GM23338 (cell line): ENCODE measurements at regions not wholly inside any gene's neighbourhood (a gene's known extent, or its start where the extent isn't known, plus 50 kb on each side); places are given as distances from the start of the nearest gene placed in this dataset.

Experiments used
- ATAC-seq: fragments of 200-7000 bp; cut with Tn5 transposase; 3 replicates; pipeline ENCODE4 v1.9.1; 2020
- DNase-seq: peaks from one replicate; pipeline ENCODE4 v3.0.0-alpha.2; 2015; ENCODE audit warnings: low spot score
- H2AFZ ChIP-seq: fragments of 200-600 bp; sonication (generic); 2 replicates; pipeline ENCODE4 v1.8.0; 2016; ENCODE audit warnings: antibody characterized with exemption, mild to moderate bottlenecking, moderate library complexity
- H3F3A ChIP-seq: fragments of 200-600 bp; sonication (generic); replicated peaks from 2 replicates; pipeline ENCODE4 v1.8.0; 2017; ENCODE audit warnings: antibody characterized with exemption, mixed run types, low read depth
- H3K27ac ChIP-seq: fragments of 200-600 bp; sonication (generic); 2 replicates; pipeline ENCODE4 v1.6.1; 2016; ENCODE audit warnings: low read depth
- H3K27me3 ChIP-seq: fragments of 200-600 bp; sonication (generic); 2 replicates; pipeline ENCODE4 v1.8.0; 2016; ENCODE audit warnings: mild to moderate bottlenecking, mixed run types, moderate library complexity; ENCODE audit not compliant: insufficient read depth
- H3K36me3 ChIP-seq: fragments of 200-600 bp; sonication (generic); 2 replicates; pipeline ENCODE4 v1.8.0; 2016; ENCODE audit warnings: mild to moderate bottlenecking; ENCODE audit not compliant: insufficient read depth
- H3K4me1 ChIP-seq: fragments of 200-600 bp; sonication (generic); 2 replicates; pipeline ENCODE4 v1.8.0; 2016; ENCODE audit warnings: mild to moderate bottlenecking, moderate library complexity; ENCODE audit not compliant: insufficient read depth
- H3K4me2 ChIP-seq: fragments of 200-600 bp; sonication (generic); 2 replicates; pipeline ENCODE4 v1.7.1; 2017; ENCODE audit warnings: mixed run types
- H3K4me3 ChIP-seq: fragments of 200-600 bp; sonication (generic); 2 replicates; pipeline ENCODE4 v1.6.1; 2016; ENCODE audit warnings: mixed run types
- H3K79me2 ChIP-seq: fragments of 200-600 bp; sonication (generic); replicated peaks from 2 replicates; pipeline ENCODE4 v1.8.0; 2017; ENCODE audit warnings: mild to moderate bottlenecking; ENCODE audit not compliant: insufficient read depth
- H3K9me2 ChIP-seq: fragments of 200-600 bp; sonication (generic); 2 replicates; pipeline ENCODE4 v1.8.0; 2017; ENCODE audit not compliant: insufficient read depth
- H4K20me1 ChIP-seq: fragments of 200-600 bp; sonication (generic); replicated peaks from 2 replicates; pipeline ENCODE4 v1.8.0; 2017; ENCODE audit warnings: mild to moderate bottlenecking; ENCODE audit not compliant: insufficient read depth
- H3K27ac Mint-ChIP-seq: 2 replicates; pipeline ENCODE4 v1.8.0; 2020; ENCODE audit warnings: inconsistent platforms, mild to moderate bottlenecking, moderate library complexity, mixed read lengths
- H3K27me3 Mint-ChIP-seq: 3 replicates; pipeline ENCODE4 v1.8.0; 2022; ENCODE audit warnings: low read depth, mild to moderate bottlenecking, moderate library complexity, mixed read lengths, inconsistent platforms; ENCODE audit not compliant: insufficient read depth, poor library complexity
- H3K36me3 Mint-ChIP-seq: 3 replicates; pipeline ENCODE4 v1.8.0; 2021; ENCODE audit warnings: low read depth, mild to moderate bottlenecking, inconsistent platforms, moderate library complexity, mixed read lengths
- H3K4me1 Mint-ChIP-seq: 3 replicates; pipeline ENCODE4 v1.8.0; 2020; ENCODE audit warnings: mild to moderate bottlenecking, inconsistent platforms, mixed read lengths
- H3K4me3 Mint-ChIP-seq: 3 replicates; pipeline ENCODE4 v1.8.0; 2021; ENCODE audit warnings: moderate library complexity, mild to moderate bottlenecking, inconsistent platforms, mixed read lengths
- H3K9me3 Mint-ChIP-seq: 3 replicates; pipeline ENCODE4 v1.8.0; 2020; ENCODE audit warnings: moderate library complexity, mild to moderate bottlenecking, inconsistent platforms, mixed read lengths
- CREB1 ChIP-seq: fragments of 250-450 bp; sonication (Bioruptor Pico); IDR thresholded peaks from 2 replicates; pipeline ENCODE4 v1.5.0; 2020; ENCODE audit warnings: low read depth, mild to moderate bottlenecking, moderate library complexity
- CTCF ChIP-seq, 2 experiments: fragments of 200-600 bp in 1 of 2; sonication (generic) in 1 of 2; conservative IDR thresholded peaks; 2 replicates each; pipeline versions ENCODE4 v1.5.1 to v1.6.1; 2016 to 2017; ENCODE audit warnings: antibody characterized with exemption in 2 of 2, low read depth in 2 of 2, mild to moderate bottlenecking in 2 of 2, moderate library complexity in 1 of 2
- EZH2 ChIP-seq: fragments of 200-600 bp; sonication (generic); IDR thresholded peaks from one replicate; pipeline ENCODE4 v1.8.0; 2017; ENCODE audit warnings: antibody characterized with exemption, mild to moderate bottlenecking, low read depth; ENCODE audit not compliant: unreplicated experiment
- EZH2phosphoT487 ChIP-seq: fragments of 200-600 bp; sonication (generic); IDR thresholded peaks from one replicate; pipeline ENCODE4 v1.8.1; 2018; ENCODE audit warnings: antibody characterized with exemption; ENCODE audit not compliant: unreplicated experiment
- JUNB ChIP-seq: IDR thresholded peaks from one replicate; pipeline ENCODE4 v1.6.1; 2016; ENCODE audit warnings: antibody characterized with exemption; ENCODE audit not compliant: unreplicated experiment
- NANOG ChIP-seq: IDR thresholded peaks from 2 replicates; pipeline ENCODE4 v1.6.1; 2016; ENCODE audit warnings: antibody characterized with exemption, borderline replicate concordance
- POLR2AphosphoS5 ChIP-seq: IDR thresholded peaks from 2 replicates; pipeline ENCODE4 v1.6.1; 2016; ENCODE audit warnings: antibody characterized with exemption, low read depth
- ZNF114 ChIP-seq: fragments of 250-450 bp; sonication (Bioruptor Pico); IDR thresholded peaks from 2 replicates; pipeline ENCODE4 v1.5.0; 2020; ENCODE audit warnings: mild to moderate bottlenecking, moderate library complexity
- ZNF331 ChIP-seq: fragments of 250-450 bp; sonication (Bioruptor Pico); IDR thresholded peaks from 2 replicates; pipeline ENCODE4 v1.5.0; 2020; ENCODE audit warnings: low read depth, mild to moderate bottlenecking, moderate library complexity
- TF ChIP-seq, protein P1 (sequence below): IDR thresholded peaks from 2 replicates; pipeline ENCODE4 v1.6.1; 2016; ENCODE audit warnings: antibody characterized with exemption
- TF ChIP-seq, protein P2 (sequence below): IDR thresholded peaks from one replicate; pipeline ENCODE4 v1.6.1; 2018; ENCODE audit warnings: antibody characterized with exemption; ENCODE audit not compliant: unreplicated experiment

- TF ChIP-seq, protein P1, sequence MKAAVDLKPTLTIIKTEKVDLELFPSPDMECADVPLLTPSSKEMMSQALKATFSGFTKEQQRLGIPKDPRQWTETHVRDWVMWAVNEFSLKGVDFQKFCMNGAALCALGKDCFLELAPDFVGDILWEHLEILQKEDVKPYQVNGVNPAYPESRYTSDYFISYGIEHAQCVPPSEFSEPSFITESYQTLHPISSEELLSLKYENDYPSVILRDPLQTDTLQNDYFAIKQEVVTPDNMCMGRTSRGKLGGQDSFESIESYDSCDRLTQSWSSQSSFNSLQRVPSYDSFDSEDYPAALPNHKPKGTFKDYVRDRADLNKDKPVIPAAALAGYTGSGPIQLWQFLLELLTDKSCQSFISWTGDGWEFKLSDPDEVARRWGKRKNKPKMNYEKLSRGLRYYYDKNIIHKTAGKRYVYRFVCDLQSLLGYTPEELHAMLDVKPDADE, result no peak
- TF ChIP-seq CTCF (conservative IDR thresholded peaks at IDR 0.05; ENCODE audit: low read depth in 2 of 2), result no peak
- TF ChIP-seq POLR2AphosphoS5, result no peak
- TF ChIP-seq, protein P2, sequence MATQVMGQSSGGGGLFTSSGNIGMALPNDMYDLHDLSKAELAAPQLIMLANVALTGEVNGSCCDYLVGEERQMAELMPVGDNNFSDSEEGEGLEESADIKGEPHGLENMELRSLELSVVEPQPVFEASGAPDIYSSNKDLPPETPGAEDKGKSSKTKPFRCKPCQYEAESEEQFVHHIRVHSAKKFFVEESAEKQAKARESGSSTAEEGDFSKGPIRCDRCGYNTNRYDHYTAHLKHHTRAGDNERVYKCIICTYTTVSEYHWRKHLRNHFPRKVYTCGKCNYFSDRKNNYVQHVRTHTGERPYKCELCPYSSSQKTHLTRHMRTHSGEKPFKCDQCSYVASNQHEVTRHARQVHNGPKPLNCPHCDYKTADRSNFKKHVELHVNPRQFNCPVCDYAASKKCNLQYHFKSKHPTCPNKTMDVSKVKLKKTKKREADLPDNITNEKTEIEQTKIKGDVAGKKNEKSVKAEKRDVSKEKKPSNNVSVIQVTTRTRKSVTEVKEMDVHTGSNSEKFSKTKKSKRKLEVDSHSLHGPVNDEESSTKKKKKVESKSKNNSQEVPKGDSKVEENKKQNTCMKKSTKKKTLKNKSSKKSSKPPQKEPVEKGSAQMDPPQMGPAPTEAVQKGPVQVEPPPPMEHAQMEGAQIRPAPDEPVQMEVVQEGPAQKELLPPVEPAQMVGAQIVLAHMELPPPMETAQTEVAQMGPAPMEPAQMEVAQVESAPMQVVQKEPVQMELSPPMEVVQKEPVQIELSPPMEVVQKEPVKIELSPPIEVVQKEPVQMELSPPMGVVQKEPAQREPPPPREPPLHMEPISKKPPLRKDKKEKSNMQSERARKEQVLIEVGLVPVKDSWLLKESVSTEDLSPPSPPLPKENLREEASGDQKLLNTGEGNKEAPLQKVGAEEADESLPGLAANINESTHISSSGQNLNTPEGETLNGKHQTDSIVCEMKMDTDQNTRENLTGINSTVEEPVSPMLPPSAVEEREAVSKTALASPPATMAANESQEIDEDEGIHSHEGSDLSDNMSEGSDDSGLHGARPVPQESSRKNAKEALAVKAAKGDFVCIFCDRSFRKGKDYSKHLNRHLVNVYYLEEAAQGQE, result no peak
Measured at GRCh38 chr12:13462450-13462849, 265.9 kb downstream of the EMP1 start (continued).

- no peak for TF ChIP-seq ZNF331 (CRISPR knock-in tag)
- TF ChIP-seq EZH2phosphoT487, result no peak
- TF ChIP-seq NANOG, result no peak
- TF ChIP-seq CTCF (conservative IDR thresholded peaks at IDR 0.05; ENCODE audit: low read depth in 2 of 2), result no peak
- no peak for TF ChIP-seq CREB1 (CRISPR knock-in tag)
- TF ChIP-seq, protein P1, result no peak
- TF ChIP-seq JUNB, result no peak
- TF ChIP-seq POLR2AphosphoS5, result no peak
- TF ChIP-seq, protein P2, result no peak
- TF ChIP-seq ZNF114 (CRISPR knock-in tag), result no peak
- TF ChIP-seq EZH2, result no peak
- H3K27me3 ChIP-seq, result no peaks in the 10 kb centered on the region
- no peak overlapping the region for H3K27ac Mint-ChIP-seq
- no peaks in the 10 kb centered on the region for H3K4me1 Mint-ChIP-seq
- no peaks in the 10 kb centered on the region for H4K20me1 ChIP-seq
- no peak overlapping the region for H3K4me3 Mint-ChIP-seq
- H3K4me3 ChIP-seq, result no peak overlapping the region
- H3K36me3 Mint-ChIP-seq, result no peaks in the 10 kb centered on the region
- no peak overlapping the region for H2AFZ ChIP-seq
- H3K27ac ChIP-seq, result no peak overlapping the region
- H3K4me2 ChIP-seq, result no peak overlapping the region
- H3K9me2 ChIP-seq, result no peaks in the 10 kb centered on the region; the same call in 1 of the 2 replicates
- DNase-seq (no peak), ATAC-seq (no peak)
- no peaks in the 10 kb centered on the region for H3K27me3 Mint-ChIP-seq
- no peaks in the 10 kb centered on the region for H3K79me2 ChIP-seq
- H3K9me3 Mint-ChIP-seq, result no peaks in the 10 kb centered on the region
- H3F3A ChIP-seq, result no peaks in the 10 kb centered on the region
- no peaks in the 10 kb centered on the region for H3K4me1 ChIP-seq
- no peaks in the 10 kb centered on the region for H3K36me3 ChIP-seq
Measured at GRCh38 chr12:13455778-13456144, 259.2 kb downstream of the EMP1 start.
